IMR-90 (cell line): ENCODE measurements at regions not wholly inside any gene's neighbourhood (a gene's known extent, or its start where the extent isn't known, plus 50 kb on each side); places are given as distances from the start of the nearest gene placed in this dataset.

ENCODE experiments used
- ATAC-seq: fragments of 200-7000 bp; cut with Tn5 transposase; 2 replicates; pipeline ENCODE4 v1.9.1; 2020; ENCODE audit warnings: low read depth, mild to moderate bottlenecking, moderate library complexity
- BruUV-seq: library from RNA; stranded (reverse); fragments of 400-500 nt; replicated peaks from 2 replicates; lab custom pipeline; 2021; lab: Mats Ljungman, UMichigan
- CTCF ChIA-PET: fragments of 300-600 bp; formaldehyde crosslinking; extraction: SDS; loops from one replicate; lab custom pipeline; 2021; ENCODE audit warnings: antibody characterized with exemption; lab: Yijun Ruan, JAX
- POLR2A ChIA-PET: fragments of 300-600 bp; sonication (Branson Sonifier 250); formaldehyde crosslinking; loops from one replicate; lab custom pipeline; 2022; ENCODE audit warnings: antibody characterized with exemption; ENCODE audit not compliant: unreplicated experiment; lab: Charles Lee
- DNase-seq: peaks from one replicate; pipeline ENCODE4 v3.0.0; 2013
- H2AFZ ChIP-seq: replicated peaks from 2 replicates; pipeline ENCODE3; 2013; ENCODE audit warnings: low read length, mild to moderate bottlenecking; ENCODE audit not compliant: poor library complexity
- H2AK5ac ChIP-seq: 2 replicates; pipeline ENCODE4 v1.6.1; 2013; ENCODE audit warnings: low read depth, low read length, inconsistent platforms
- H2AK9ac ChIP-seq: replicated peaks from 2 replicates; pipeline ENCODE3; 2013; ENCODE audit warnings: mild to moderate bottlenecking, low read depth, low read length, moderate library complexity; ENCODE audit not compliant: poor library complexity
- H2BK120ac ChIP-seq: 2 replicates; pipeline ENCODE4 v1.6.1; 2013; ENCODE audit warnings: low read depth, low read length, inconsistent platforms
- H2BK15ac ChIP-seq: 3 replicates; pipeline ENCODE4 v1.6.1; 2013; ENCODE audit warnings: low read depth, low read length, inconsistent platforms
- H2BK20ac ChIP-seq: 2 replicates; pipeline ENCODE4 v1.6.1; 2013; ENCODE audit warnings: low read depth, mild to moderate bottlenecking, inconsistent platforms, low read length, moderate library complexity
- H2BK5ac ChIP-seq: 2 replicates; pipeline ENCODE4 v1.6.1; 2013; ENCODE audit warnings: mild to moderate bottlenecking, low read depth, low read length, inconsistent platforms; ENCODE audit not compliant: poor library complexity, severe bottlenecking
- H3K14ac ChIP-seq: replicated peaks from 2 replicates; pipeline ENCODE4 v1.6.1; 2013; ENCODE audit warnings: low read depth, low read length, inconsistent platforms
- H3K18ac ChIP-seq: 2 replicates; pipeline ENCODE4 v1.6.1; 2013; ENCODE audit warnings: low read depth, low read length, control low read depth
- H3K23ac ChIP-seq: 2 replicates; pipeline ENCODE4 v1.6.1; 2013; ENCODE audit warnings: low read depth, low read length, inconsistent platforms
- H3K27ac ChIP-seq: 2 replicates; pipeline ENCODE4 v1.5.1; 2013; ENCODE audit warnings: mild to moderate bottlenecking, control low read depth, low read length; ENCODE audit not compliant: insufficient read depth
- H3K27me3 ChIP-seq: 2 replicates; pipeline ENCODE4 v1.6.1; 2013; ENCODE audit warnings: low read length; ENCODE audit not compliant: control insufficient read depth, insufficient read depth
- H3K36me3 ChIP-seq: 2 replicates; pipeline ENCODE4 v1.6.1; 2013; ENCODE audit warnings: low read length, mixed read lengths; ENCODE audit not compliant: control insufficient read depth, insufficient read depth
- H3K4ac ChIP-seq: 2 replicates; pipeline ENCODE4 v1.6.1; 2013; ENCODE audit warnings: low read depth, low read length, inconsistent platforms
- H3K4me1 ChIP-seq: 2 replicates; pipeline ENCODE4 v1.6.1; 2013; ENCODE audit warnings: low read length, mixed read lengths; ENCODE audit not compliant: control insufficient read depth, insufficient read depth
- H3K4me2 ChIP-seq: 2 replicates; pipeline ENCODE4 v1.6.1; 2013; ENCODE audit warnings: low read depth, mild to moderate bottlenecking, control low read depth, low read length, moderate library complexity
- H3K4me3 ChIP-seq: 2 replicates; pipeline ENCODE4 v1.5.1; 2013; ENCODE audit warnings: low read depth, mild to moderate bottlenecking, control low read depth, low read length, moderate library complexity; ENCODE audit not compliant: insufficient read depth
- H3K56ac ChIP-seq: 2 replicates; pipeline ENCODE4 v1.6.1; 2013; ENCODE audit warnings: low read length, inconsistent platforms; ENCODE audit not compliant: insufficient read depth; ENCODE audit errors: extremely low read depth
- H3K79me1 ChIP-seq, 2 experiments: 2 replicates each; pipeline ENCODE4 v1.6.1; 2013; ENCODE audit warnings: low read length in 2 of 2, inconsistent platforms in 1 of 2, low read depth in 1 of 2
- H3K9ac ChIP-seq: 2 replicates; pipeline ENCODE4 v1.6.1; 2013; ENCODE audit warnings: low read depth, low read length, control low read depth
- H3K9me1 ChIP-seq: 2 replicates; pipeline ENCODE4 v1.6.1; 2013; ENCODE audit warnings: low read length, inconsistent platforms; ENCODE audit not compliant: insufficient read depth
- H3K9me3 ChIP-seq: 2 replicates; pipeline ENCODE4 v1.6.1; 2013; ENCODE audit warnings: low read length; ENCODE audit not compliant: control insufficient read depth, insufficient read depth
- H4K20me1 ChIP-seq: 2 replicates; pipeline ENCODE4 v1.6.1; 2013; ENCODE audit warnings: low read length, inconsistent platforms; ENCODE audit not compliant: insufficient read depth
- H4K5ac ChIP-seq: 2 replicates; pipeline ENCODE4 v1.6.1; 2013; ENCODE audit warnings: mild to moderate bottlenecking, low read depth, low read length, control low read depth
- H4K8ac ChIP-seq, 2 experiments: 2 replicates each; pipeline ENCODE4 v1.6.1; 2013; ENCODE audit warnings: low read depth in 2 of 2, low read length in 2 of 2, control low read depth in 1 of 2, inconsistent platforms in 1 of 2
- H4K91ac ChIP-seq: 2 replicates; pipeline ENCODE4 v1.6.1; 2013; ENCODE audit warnings: low read depth, low read length, inconsistent platforms; ENCODE audit not compliant: insufficient read depth
- BHLHE40 ChIP-seq: fragments of 150-350 bp; IDR thresholded peaks from 2 replicates; pipeline ENCODE4 v1.6.1; 2016; ENCODE audit warnings: mild to moderate bottlenecking, low read depth, low read length
- CEBPB ChIP-seq: IDR thresholded peaks from 2 replicates; pipeline ENCODE4 v1.6.1; 2012; ENCODE audit warnings: low read depth, low read length, improper control_type of control experiment
- CHD1 ChIP-seq: IDR thresholded peaks from 2 replicates; pipeline ENCODE4 v1.6.1; 2012; ENCODE audit warnings: low read depth, low read length, improper control_type of control experiment
- FOS ChIP-seq: fragments of 150-350 bp; IDR thresholded peaks from 2 replicates; pipeline ENCODE4 v1.6.1; 2016; ENCODE audit warnings: low read depth, low read length
- MAFK ChIP-seq: IDR thresholded peaks from 2 replicates; pipeline ENCODE4 v1.6.1; 2012; ENCODE audit warnings: low read depth, low read length, improper control_type of control experiment
- MAZ ChIP-seq: IDR thresholded peaks from 2 replicates; pipeline ENCODE4 v1.6.1; 2012; ENCODE audit warnings: low read depth, mild to moderate bottlenecking, low read length, improper control_type of control experiment, moderate library complexity, borderline replicate concordance
- MXI1 ChIP-seq: IDR thresholded peaks from 2 replicates; pipeline ENCODE4 v1.6.1; 2012; ENCODE audit warnings: low read depth, mild to moderate bottlenecking, low read length, moderate library complexity, borderline replicate concordance
- NFE2L2 ChIP-seq: fragments of 150-350 bp; IDR thresholded peaks from 2 replicates; pipeline ENCODE4 v1.6.1; 2016; ENCODE audit warnings: low read depth, mild to moderate bottlenecking, low read length
- RAD21 ChIP-seq: IDR thresholded peaks from 2 replicates; pipeline ENCODE4 v1.6.1; 2012; ENCODE audit warnings: low read length, improper control_type of control experiment
- RCOR1 ChIP-seq: IDR thresholded peaks from 2 replicates; pipeline ENCODE4 v1.6.1; 2012; ENCODE audit warnings: mild to moderate bottlenecking, low read length, improper control_type of control experiment; ENCODE audit not compliant: insufficient replicate concordance
- SMC3 ChIP-seq: fragments of 150-350 bp; IDR thresholded peaks from 2 replicates; pipeline ENCODE4 v1.6.1; 2016; ENCODE audit warnings: low read depth, mild to moderate bottlenecking, antibody characterized with exemption, low read length, moderate library complexity
- WGBS, 2 experiments: methylation state at CpG; one replicate each; pipeline versions ENCODE4 v1.1.5 to v1.1.7; 2013; ENCODE audit warnings: missing lambda C conversion rate in 2 of 2; ENCODE audit not compliant: insufficient read length in 1 of 2; ENCODE audit errors: extremely low coverage in 2 of 2; 5-methylcytosine and 5-hydroxymethylcytosine counted together
- dilution Hi-C: fragments of 300-500 bp; cut with HindIII; formaldehyde crosslinking; loops from one replicate; pipeline ENCODE4 v1.14.3; 2018; ENCODE audit warnings: low sequenced_read_pairs; ENCODE audit not compliant: unreplicated experiment
- in situ Hi-C: fragments of 300-500 bp; cut with MboI; formaldehyde crosslinking; loops from 3 replicates; pipeline ENCODE4 v1.14.3; 2019; ENCODE audit warnings: low sequenced_read_pairs, inconsistent platforms, mixed read lengths
- intact Hi-C: fragments of 100-400 bp; cut with micrococcal nuclease; formaldehyde crosslinking; loops from 2 replicates; pipeline ENCODE4 v1.10.0; 2022
- TF ChIP-seq, protein P1 (sequence below): fragments of 150-350 bp; IDR thresholded peaks from 2 replicates; pipeline ENCODE4 v1.6.1; 2016; ENCODE audit warnings: low read depth, mild to moderate bottlenecking, low read length, moderate library complexity, borderline replicate concordance
- TF ChIP-seq, protein P2 (sequence below): conservative IDR thresholded peaks from 2 replicates; pipeline ENCODE4 v1.5.1; 2012; ENCODE audit warnings: mild to moderate bottlenecking, low read depth, low read length, improper control_type of control experiment
- TF ChIP-seq, protein P3 (sequence below): fragments of 150-350 bp; IDR thresholded peaks from 2 replicates; pipeline ENCODE4 v1.6.1; 2017; ENCODE audit warnings: mild to moderate bottlenecking, antibody characterized with exemption, low read length, low read depth

DNA sequence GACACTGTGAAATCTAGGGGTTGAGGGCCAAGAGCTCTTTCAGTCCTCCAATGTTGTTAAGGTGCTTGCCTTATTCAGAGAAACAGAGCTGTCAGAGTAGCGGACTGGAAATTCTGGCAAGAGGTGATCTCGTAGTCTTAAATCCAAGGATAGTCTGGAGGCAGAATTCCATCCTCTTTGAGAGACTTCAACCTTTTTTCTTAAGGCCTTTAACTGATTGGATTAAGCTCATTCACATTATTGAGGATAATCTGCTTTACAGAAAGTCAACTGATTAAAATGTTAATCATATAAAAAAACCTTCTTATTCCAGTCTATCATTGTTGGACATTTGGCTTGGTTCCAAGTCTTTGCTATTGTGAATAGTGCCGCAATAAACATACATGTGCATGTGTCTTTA lies 243.1 kb upstream of the COX7C start:
- Histone ChIP-seq H3K56ac (no peak overlapping the region), H3K18ac (no peak overlapping the region), H3K4ac (no peak overlapping the region), H2BK15ac (no peak overlapping the region), H3K4me1 (no peaks in the 10 kb centered on the region), H4K20me1 (no peaks in the 10 kb centered on the region), H3K4me3 (no peak overlapping the region), H2BK20ac (no peak overlapping the region), H2AK5ac (no peak overlapping the region), H3K36me3 (no peaks in the 10 kb centered on the region), H3K79me1 (no peaks in the 10 kb centered on the region), H3K27me3 (no peaks in the 10 kb centered on the region), H4K8ac (no peak overlapping the region), H2BK120ac (no peak overlapping the region), H3K9ac (no peak overlapping the region), H4K91ac (no peak overlapping the region), H3K9me3 (no peaks in the 10 kb centered on the region), H3K27ac (no peak overlapping the region), H3K23ac (no peak overlapping the region), H4K5ac (no peak overlapping the region), H2BK5ac (no peak overlapping the region), H3K4me2 (no peak overlapping the region), H2AFZ (no peak overlapping the region), H3K14ac (no peak overlapping the region), H3K9me1 (no peaks in the 10 kb centered on the region), H2AK9ac (no peak overlapping the region)
- CTCF ChIA-PET, result no interaction called here
- intact Hi-C loops (no loop called here), in situ Hi-C loops (no loop called here), dilution Hi-C loops (no loop called here)
- no TSS peak for BruUV-seq
- ATAC-seq, result no peak
- no peak for TF ChIP-seq FOS
- TF ChIP-seq, protein P1, sequence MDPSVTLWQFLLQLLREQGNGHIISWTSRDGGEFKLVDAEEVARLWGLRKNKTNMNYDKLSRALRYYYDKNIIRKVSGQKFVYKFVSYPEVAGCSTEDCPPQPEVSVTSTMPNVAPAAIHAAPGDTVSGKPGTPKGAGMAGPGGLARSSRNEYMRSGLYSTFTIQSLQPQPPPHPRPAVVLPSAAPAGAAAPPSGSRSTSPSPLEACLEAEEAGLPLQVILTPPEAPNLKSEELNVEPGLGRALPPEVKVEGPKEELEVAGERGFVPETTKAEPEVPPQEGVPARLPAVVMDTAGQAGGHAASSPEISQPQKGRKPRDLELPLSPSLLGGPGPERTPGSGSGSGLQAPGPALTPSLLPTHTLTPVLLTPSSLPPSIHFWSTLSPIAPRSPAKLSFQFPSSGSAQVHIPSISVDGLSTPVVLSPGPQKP, result no peak
- TF ChIP-seq SMC3, result no peak
- no peak for TF ChIP-seq MAZ
- TF ChIP-seq, protein P2, sequence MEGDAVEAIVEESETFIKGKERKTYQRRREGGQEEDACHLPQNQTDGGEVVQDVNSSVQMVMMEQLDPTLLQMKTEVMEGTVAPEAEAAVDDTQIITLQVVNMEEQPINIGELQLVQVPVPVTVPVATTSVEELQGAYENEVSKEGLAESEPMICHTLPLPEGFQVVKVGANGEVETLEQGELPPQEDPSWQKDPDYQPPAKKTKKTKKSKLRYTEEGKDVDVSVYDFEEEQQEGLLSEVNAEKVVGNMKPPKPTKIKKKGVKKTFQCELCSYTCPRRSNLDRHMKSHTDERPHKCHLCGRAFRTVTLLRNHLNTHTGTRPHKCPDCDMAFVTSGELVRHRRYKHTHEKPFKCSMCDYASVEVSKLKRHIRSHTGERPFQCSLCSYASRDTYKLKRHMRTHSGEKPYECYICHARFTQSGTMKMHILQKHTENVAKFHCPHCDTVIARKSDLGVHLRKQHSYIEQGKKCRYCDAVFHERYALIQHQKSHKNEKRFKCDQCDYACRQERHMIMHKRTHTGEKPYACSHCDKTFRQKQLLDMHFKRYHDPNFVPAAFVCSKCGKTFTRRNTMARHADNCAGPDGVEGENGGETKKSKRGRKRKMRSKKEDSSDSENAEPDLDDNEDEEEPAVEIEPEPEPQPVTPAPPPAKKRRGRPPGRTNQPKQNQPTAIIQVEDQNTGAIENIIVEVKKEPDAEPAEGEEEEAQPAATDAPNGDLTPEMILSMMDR, result no peak
- no peak for TF ChIP-seq CHD1
- TF ChIP-seq BHLHE40, result no peak
- no peak for TF ChIP-seq CEBPB
- no peak for TF ChIP-seq MXI1
- TF ChIP-seq RCOR1, result no peak
- TF ChIP-seq NFE2L2, result no peak
- TF ChIP-seq RAD21, result no peak
- TF ChIP-seq, protein P3, sequence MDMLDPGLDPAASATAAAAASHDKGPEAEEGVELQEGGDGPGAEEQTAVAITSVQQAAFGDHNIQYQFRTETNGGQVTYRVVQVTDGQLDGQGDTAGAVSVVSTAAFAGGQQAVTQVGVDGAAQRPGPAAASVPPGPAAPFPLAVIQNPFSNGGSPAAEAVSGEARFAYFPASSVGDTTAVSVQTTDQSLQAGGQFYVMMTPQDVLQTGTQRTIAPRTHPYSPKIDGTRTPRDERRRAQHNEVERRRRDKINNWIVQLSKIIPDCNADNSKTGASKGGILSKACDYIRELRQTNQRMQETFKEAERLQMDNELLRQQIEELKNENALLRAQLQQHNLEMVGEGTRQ, result no peak
- no peak for TF ChIP-seq MAFK
- POLR2A ChIA-PET, result no interaction called here
- 100% methylated on average over 1 of the region's 3 CpGs; no CpG with 5 or more reads in 1 of the 2 experiments for WGBS, 2 experiments
- DNase-seq, result no peak
